ENCODE measurements at regions not wholly inside any gene's neighbourhood (a gene's known extent, or its start where the extent isn't known, plus 50 kb on each side); places are given as distances from the start of the nearest gene placed in this dataset.

DNA sequence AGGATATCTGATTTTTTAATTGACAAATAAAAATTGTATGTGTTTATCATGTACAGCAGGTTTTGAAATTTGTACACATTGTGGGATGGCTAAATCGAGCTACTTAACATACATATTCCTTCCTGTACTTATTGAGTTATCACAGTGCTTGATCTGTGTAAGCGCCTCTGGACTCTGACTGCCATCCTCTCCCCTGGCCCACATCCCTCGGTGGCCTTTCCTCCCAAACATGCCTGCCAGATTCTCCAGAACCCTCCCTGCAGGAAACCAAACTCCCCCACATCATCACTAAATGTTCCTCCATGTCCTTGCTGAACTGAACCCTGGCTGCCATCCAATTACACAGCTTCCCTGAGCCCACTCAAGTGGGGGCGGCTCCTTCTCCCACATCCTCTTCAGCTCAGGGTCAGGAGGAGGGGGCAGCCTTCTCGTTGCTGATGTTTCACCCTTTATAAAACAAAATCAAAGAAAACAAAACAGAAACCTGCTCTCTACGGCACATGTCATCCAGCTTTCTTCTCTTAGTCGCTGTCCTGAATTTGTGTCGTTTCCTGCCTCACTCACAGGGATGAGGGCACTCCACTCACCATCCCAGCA is 97.1 kb upstream of the SPATA13 start:
- TF ChIP-seq, protein P1, sequence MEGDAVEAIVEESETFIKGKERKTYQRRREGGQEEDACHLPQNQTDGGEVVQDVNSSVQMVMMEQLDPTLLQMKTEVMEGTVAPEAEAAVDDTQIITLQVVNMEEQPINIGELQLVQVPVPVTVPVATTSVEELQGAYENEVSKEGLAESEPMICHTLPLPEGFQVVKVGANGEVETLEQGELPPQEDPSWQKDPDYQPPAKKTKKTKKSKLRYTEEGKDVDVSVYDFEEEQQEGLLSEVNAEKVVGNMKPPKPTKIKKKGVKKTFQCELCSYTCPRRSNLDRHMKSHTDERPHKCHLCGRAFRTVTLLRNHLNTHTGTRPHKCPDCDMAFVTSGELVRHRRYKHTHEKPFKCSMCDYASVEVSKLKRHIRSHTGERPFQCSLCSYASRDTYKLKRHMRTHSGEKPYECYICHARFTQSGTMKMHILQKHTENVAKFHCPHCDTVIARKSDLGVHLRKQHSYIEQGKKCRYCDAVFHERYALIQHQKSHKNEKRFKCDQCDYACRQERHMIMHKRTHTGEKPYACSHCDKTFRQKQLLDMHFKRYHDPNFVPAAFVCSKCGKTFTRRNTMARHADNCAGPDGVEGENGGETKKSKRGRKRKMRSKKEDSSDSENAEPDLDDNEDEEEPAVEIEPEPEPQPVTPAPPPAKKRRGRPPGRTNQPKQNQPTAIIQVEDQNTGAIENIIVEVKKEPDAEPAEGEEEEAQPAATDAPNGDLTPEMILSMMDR (IDR thresholded peaks at IDR 0.05), result no peak
- TF ChIP-seq CHD2 (IDR thresholded peaks at IDR 0.05; ENCODE audit: low read length, partially characterized antibody), result no peak
- TF ChIP-seq EP300 (IDR thresholded peaks at IDR 0.05), result no peak
- TF ChIP-seq NPAS2 (CRISPR knock-in tag; IDR thresholded peaks at IDR 0.05; ENCODE audit: borderline replicate concordance), result no peak
- no peak for TF ChIP-seq RFX5 (IDR thresholded peaks at IDR 0.05)
- TF ChIP-seq FOSB (CRISPR knock-in tag; IDR thresholded peaks at IDR 0.05), result no peak
- TF ChIP-seq POLR2A (IDR thresholded peaks at IDR 0.05; ENCODE audit: low read length), result no peak
- no peak for TF ChIP-seq RNF2 (IDR thresholded peaks at IDR 0.05; ENCODE audit: borderline replicate concordance, low read depth)
- TF ChIP-seq, protein P2, sequence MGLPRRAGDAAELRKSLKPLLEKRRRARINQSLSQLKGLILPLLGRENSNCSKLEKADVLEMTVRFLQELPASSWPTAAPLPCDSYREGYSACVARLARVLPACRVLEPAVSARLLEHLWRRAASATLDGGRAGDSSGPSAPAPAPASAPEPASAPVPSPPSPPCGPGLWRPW (IDR thresholded peaks at IDR 0.05), result no peak
